ENCODE measurements at regions not wholly inside any gene's neighbourhood (a gene's known extent, or its start where the extent isn't known, plus 50 kb on each side); places are given as distances from the start of the nearest gene placed in this dataset.
"Not testable (repeated sequence)": the region's sequence is repeated elsewhere in the genome, so short reads cannot be mapped to it uniquely, and the experiment has no call there.

DNA sequence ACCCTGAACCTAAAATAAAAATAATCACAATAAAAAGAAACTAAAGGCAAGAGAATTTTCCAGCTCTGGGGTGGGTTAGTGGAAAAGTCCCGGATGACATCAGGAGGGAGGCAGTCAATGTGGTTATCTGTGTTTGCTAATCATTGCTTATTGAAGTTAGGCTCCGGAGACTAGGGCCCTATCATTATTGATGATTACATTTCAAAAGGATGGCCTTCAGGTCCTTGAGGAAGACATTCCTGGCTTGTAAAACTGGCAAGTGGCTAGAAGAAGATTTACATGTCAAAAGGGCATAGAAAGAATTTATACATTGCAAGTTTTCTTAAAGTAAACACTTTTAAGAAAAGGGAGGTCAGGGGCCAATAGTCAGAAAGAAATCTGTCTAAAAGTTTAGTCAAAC lies 123.4 kb downstream of the POSTN start:
- no peak for DNase-seq (ENCODE audit: low spot score)

DNA sequence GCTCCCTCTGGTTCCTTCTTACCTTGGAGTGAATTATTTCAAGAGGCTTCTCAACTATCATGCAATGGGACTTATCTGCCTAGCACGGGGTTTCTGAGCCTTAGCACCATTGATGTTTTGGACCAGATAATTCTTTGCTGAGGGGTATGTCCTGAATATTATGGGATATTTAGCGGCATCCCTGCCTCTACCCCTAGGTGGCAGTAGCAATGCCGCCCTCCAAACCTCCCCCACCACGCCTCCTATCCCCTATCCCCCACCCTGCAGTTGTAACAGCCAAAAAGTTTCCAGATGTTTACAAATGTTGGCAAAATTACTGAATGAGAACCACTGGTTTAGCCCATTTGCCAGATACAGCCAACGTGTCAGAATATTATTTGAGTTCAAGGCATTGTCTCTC lies 125.5 kb downstream of the POSTN start:
- DNase-seq (ENCODE audit: low spot score), result peak; percentile 44

DNA sequence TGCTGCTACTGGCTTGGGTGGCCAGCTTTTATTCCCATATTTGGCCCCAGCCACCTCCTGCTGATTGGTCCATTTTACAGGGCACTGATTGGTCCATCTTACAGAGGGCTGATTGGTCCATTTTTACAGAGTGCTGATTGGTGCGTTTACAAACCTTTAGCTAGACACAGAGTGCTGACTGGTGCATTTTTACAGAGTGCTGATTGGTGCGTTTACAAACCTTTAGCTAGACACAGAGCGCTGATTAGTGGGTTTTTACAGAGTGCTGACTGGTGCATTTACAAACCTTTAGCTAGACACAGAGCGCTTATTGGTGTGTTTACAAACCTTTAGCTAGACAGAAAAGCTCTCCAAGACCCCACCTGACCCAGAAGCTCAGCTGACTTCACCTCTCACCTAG lies 126.3 kb downstream of the POSTN start:
- DNase-seq (ENCODE audit: low spot score), result not testable (repeated sequence)

DNA sequence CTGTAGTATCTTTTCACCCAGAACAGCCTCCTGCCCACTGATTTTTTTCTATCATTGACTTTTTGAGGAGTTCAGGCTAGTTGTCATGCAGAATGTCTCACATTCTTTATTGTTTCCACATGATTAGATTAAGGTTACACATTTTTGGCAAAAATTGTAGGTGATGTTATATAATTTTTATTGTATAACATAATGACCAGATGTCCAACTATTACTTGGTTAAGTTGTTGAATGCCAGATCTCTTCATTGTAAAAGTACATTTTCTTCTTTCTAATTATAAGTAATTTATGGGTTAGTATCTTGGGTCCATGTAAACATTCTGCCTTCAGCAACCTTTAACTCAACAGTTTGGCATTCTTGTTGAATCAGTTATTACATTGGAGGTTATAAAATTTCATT lies 138.4 kb downstream of the POSTN start:
- DNase-seq (ENCODE audit: low spot score), result no peak

DNA sequence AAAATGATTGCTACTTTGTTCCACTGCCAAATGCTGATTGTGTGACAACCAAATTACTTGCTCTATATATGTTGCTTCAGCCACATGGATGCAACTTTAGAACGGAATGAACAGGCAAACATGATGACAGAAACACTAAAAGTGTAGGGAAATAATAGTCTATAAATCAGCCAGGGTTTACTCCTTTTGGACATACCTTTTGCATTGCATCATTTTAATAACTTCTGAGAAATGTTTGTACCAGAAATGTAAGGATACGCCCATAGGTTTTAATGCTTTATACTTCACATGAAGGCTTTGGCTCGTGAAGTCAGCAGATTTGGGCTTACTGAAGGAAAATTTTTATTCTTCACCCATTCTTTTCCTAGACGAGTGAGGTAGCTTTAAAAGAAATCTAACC lies 141.0 kb downstream of the POSTN start:
- DNase-seq (ENCODE audit: low spot score), result no peak

DNA sequence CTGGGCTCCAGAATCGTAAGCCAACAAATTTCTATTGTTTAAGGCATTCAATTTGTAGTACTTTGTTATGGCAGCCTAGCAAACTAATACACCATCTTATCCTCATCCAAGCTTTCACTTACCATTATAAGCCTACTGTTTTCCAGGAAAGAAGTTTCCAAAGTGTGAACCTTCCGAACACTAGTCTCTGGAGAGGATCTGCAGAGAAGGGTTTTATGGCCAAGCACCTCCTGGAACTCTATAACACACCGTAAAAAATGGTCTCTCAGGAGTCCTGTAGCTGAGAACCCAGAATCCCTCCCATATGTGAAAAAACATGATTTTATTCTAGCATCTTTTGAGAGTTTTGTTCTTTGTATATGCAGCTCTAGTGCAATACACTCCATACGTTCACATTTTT lies 142.1 kb downstream of the POSTN start:
- no peak for DNase-seq (ENCODE audit: low spot score)

- no peak for DNase-seq (ENCODE audit: low spot score)
Observed at GRCh38 chr13:37456041-37456440, 142.5 kb downstream of the POSTN start.

DNA sequence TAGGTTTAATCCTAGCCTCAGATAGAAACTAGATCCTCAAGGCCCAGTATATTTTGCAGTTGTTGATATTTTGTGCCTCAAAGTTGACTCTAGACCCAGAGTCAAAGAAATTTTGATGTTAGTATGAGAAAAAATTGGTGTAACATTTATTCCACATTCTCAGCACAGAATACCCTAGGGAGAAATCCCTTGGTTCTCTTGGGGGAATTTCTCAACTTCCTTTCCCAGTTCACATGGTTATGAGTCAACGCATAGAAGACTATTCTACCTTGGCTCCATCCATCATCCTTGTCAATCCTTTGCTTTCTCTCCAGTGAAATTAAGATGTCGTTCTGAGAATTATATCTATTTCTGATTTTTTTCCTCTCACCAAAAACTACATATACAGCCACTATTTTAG lies 145.3 kb downstream of the POSTN start:
- DNase-seq (ENCODE audit: low spot score), result no peak

DNA sequence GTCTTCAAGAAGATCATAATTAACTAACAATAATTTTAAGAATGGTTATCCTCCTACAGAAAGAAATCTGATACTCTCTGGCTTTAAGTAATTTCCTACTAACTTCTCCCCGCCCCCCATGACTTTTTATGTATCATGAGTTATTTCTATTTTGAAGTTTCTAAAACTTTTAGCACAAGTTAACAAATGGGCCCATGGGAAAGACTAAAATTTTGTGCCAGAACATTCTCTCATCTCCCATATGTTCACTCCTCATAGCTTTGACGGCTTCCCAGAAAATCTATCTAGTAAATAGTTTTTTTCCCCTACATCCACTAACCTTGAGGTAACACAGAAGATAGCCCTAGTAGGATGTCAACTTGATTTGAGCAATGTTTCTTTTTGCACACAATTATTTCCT lies 148.3 kb downstream of the POSTN start:
- no peak for DNase-seq (ENCODE audit: low spot score)

DNA sequence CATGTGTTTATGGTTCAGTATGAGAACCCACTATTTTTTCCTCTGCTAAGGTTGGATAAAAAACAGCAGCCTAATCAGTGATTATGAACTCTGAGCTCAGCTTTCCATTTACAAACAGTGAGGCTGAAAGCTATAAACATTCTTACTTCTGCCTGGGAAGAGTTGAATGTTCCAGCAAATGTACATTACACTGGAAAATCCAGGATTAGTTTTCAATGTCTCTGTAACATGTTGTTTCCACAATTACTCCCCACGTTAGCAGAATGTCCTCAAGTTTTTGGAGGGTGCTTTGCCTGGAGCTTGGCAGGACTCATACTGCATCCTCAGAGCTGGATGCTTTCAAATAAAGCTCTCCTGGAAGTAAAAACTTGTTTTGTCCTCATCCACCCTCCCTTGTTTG lies 150.4 kb downstream of the POSTN start:
- no peak for DNase-seq (ENCODE audit: low spot score)

GRCh38 chr13:37446503-37446902 lies 152.1 kb downstream of the POSTN start:
- no peak for DNase-seq (ENCODE audit: low spot score)

GRCh38 chr13:37443538-37443937 lies 155.0 kb downstream of the POSTN start:
- DNase-seq (ENCODE audit: low spot score), result no peak

DNA sequence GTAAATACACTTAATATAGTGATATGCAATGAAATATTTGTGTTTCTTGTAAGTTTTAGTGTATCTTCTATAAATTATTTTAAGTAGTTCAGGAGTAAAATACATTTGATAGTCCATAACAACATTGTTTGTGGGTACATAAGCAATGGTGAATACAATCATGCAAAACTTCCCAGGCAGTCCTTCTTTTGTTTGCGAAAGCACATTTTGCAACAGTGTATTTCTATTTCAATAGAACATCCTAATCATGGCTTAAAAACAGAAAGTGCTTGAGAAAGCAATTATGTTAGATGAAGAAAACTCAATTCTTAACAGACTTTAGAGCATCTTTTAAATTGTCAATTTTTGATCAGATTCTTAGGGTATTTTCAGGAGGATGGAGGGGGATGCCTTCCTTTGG lies 155.6 kb downstream of the POSTN start:
- no peak for DNase-seq (ENCODE audit: low spot score)

DNA sequence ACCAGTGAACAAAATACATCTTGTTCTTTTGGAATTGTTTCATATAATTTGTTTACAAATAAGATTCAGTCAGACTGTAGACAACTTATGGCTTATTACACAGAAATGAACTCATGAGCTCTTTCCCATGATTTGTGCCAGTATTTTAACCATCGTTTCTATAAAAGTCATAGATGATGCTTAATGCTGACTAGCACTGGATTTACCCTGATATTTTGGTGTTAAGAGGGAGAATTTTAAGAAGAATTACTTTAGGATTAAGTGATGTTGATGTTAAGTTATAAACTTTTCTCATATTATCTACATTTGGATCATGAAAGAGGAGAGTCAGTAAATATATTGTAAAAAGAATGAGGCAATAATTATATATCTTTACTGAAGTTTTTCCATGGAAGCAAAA lies 162.7 kb downstream of the POSTN start:
- DNase-seq (ENCODE audit: low spot score), result no peak

GRCh38 chr13:37433086-37433485 lies 165.5 kb downstream of the POSTN start:
- DNase-seq (ENCODE audit: low spot score), result no peak

DNA sequence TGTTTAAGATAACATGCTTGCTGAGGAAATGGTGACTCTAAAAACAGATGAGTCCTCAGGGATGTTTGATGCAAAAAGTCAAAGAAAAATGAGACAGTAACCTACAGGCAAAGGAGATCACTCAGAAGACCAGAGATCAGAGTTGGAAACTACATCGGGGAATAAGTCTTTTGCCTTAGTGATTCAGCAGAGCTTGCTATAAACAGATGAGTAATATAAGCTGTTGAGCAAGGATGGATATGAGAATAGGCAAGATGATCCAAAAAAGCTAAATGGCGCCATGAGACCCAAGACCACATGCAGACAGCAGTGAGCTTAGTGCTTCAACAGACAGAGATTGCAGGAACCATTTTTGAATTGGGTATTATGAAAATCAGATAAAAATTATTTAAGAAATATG lies 168.6 kb downstream of the POSTN start:
- DNase-seq (ENCODE audit: low spot score), result no peak

- DNase-seq (ENCODE audit: low spot score), result peak; percentile 32
Observed at GRCh38 chr13:37427843-37428494, 170.6 kb downstream of the POSTN start.

DNA sequence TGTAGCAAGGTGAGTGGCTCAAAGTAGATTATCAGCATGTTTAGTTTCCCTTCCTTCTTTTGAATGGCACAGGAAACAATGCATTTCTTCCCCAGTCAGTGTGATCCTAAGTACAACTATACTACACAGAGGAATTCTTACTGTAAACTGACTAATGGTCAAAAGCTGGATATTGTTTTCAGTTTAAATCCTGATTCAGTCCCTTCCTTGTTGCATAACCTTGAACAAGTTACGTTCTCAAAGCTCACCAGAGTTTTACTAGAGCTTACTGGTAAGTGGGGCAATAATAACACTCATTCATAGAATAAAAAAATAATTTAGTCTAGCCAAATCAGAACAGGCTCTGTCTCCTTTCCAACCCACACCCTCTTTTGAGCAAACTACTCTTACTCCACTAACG lies 180.1 kb downstream of the POSTN start:
- DNase-seq (ENCODE audit: low spot score), result no peak

DNA sequence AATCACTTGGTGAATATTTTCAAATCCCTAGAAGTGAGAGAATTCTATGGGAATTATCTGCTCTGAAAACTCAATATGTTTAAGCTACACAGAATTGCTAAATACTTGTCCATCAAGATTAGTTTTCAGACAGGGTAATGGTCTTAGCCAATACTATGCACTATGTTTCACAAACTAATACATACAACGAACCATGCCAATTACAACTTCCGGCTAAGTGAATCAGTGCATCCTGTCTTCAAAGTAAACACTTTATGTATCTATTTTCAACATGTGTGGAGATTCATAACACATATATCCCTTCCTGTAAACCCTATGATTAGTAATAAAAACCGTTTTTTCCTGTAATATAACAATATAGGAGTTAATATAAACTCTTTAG lies 181.5 kb downstream of the POSTN start:
- no peak for DNase-seq (ENCODE audit: low spot score)

- no peak for DNase-seq (ENCODE audit: low spot score)
Observed at GRCh38 chr13:37416291-37417059, 182.1 kb downstream of the POSTN start.

- no peak for DNase-seq (ENCODE audit: low spot score)
Observed at GRCh38 chr13:37413161-37413560, 185.4 kb downstream of the POSTN start.

- no peak for DNase-seq (ENCODE audit: low spot score)
Observed at GRCh38 chr13:37412241-37412921, 186.2 kb downstream of the POSTN start.

- DNase-seq (ENCODE audit: low spot score), result no peak
Observed at GRCh38 chr13:37410316-37410715, 188.3 kb downstream of the POSTN start.

All from NAMALWA (cell line).